ENCODE measurements at regions not wholly inside any gene's neighbourhood (a gene's known extent, or its start where the extent isn't known, plus 50 kb on each side); places are given as distances from the start of the nearest gene placed in this dataset.
"Not testable (repeated sequence)": the region's sequence is repeated elsewhere in the genome, so short reads cannot be mapped to it uniquely, and the experiment has no call there.

DNA sequence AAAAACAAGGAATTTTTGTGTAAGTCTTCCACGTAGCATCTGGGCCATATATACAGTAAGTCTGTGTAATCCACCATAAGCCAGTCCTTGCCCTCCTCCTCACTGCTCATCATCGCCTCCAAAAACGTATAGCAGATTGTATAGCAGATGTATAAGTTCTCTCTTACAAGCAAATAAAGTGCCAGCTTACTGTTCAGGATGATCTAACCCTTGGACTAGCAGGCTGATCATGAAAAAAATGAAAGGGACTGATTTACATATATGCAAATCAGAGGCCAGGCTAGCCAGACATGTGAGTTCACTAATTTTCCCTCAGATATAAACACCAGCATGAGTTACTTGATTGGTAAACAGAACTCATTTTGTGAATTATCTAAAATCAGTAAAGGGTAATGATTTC lies 171.5 kb downstream of the LY86 start:
- intact Hi-C loops (cut with DNase I, micrococcal nuclease), result no loop called here
- no peaks in the 10 kb centered on the region for H3K9me3 ChIP-seq
- no peak for DNase-seq
- H3K4me3 ChIP-seq, result no peak overlapping the region
- H3K36me3 ChIP-seq (ENCODE audit: low read depth), result no peaks in the 10 kb centered on the region
- TF ChIP-seq CTCF (IDR thresholded peaks at IDR 0.05), result no peak
- ATAC-seq, result no peak
- H3K4me1 ChIP-seq (ENCODE audit: low read depth), result peaks cover 12% of the 10 kb centered on the region

DNA sequence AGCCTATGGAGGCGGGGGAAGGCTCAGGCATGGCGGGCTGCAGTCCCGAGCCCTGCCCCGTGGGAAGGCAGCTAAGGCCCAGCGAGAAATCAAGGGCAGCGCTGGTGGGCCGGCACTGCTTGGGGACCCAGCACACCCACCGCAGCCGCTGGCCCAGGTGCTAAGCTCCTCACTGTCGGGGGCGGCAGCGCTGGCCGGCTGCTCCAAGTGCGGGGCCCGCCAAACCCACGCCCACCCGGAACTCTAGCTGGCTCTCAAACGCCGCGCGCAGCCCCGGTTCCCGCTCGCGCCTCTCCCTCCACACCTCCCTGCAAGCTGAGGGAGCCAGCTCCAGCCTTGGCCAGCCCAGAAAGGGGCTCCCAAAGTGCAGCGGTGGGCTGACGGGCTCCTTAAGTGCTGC lies 174.0 kb downstream of the LY86 start:
- intact Hi-C loops (cut with DNase I, micrococcal nuclease); ATAC-seq; H3K36me3 ChIP-seq (ENCODE audit: low read depth); H3K4me3 ChIP-seq; H3K9me3 ChIP-seq; DNase-seq: not testable (repeated sequence)
- H3K4me1 ChIP-seq (ENCODE audit: low read depth), result peaks cover 12% of the 10 kb centered on the region

GRCh38 chr6:6764764-6765434 lies 176.4 kb downstream of the LY86 start:
- no peak for TF ChIP-seq CTCF (IDR thresholded peaks at IDR 0.05)
- intact Hi-C loops (cut with DNase I, micrococcal nuclease), result no loop called here
- Histone ChIP-seq H3K4me1 (ENCODE audit: low read depth) (no peaks in the 10 kb centered on the region), H3K36me3 (ENCODE audit: low read depth) (no peaks in the 10 kb centered on the region), H3K9me3 (no peaks in the 10 kb centered on the region), H3K4me3 (no peak overlapping the region)
- DNase-seq (no peak), ATAC-seq (no peak)

DNA sequence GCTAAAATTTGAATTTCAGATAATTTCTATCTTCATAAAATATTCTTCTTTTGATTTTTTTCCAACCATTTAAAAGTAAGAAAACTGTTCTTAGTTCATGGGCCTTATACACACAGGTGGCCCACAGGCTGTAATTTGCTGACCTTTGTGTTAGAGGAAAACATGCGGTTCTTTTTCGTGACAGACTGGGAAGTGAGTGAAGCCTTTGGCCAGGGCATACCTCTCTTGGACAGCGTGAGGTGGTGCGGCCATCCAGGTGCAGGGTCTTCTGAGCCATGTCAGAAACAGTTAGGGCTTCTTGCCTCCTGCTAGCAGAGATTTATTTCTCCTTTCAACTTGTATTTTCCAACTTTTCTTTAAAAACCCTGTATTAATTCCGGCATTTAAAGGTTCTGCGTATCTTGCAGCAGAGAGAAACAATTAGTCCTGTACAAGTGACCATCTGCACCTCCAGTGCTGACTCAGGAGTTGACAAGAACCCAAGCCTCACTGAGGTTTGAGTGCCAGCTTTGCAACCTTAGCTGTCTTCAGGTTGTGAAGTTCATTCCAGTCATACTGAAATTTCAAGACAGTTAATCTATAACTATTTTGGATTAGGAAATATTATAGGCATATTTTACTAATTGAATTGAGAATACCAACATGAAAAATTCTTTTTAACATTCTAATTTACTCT lies 177.8 kb downstream of the LY86 start:
- H3K9me3 ChIP-seq, result no peaks in the 10 kb centered on the region
- no peaks in the 10 kb centered on the region for H3K36me3 ChIP-seq (ENCODE audit: low read depth)
- H3K4me1 ChIP-seq (ENCODE audit: low read depth), result no peaks in the 10 kb centered on the region
- no peak for DNase-seq
- TF ChIP-seq CTCF (IDR thresholded peaks at IDR 0.05), result no peak
- no peak overlapping the region for H3K4me3 ChIP-seq
- ATAC-seq, result no peak
- intact Hi-C loops (cut with DNase I, micrococcal nuclease), result no loop called here

GRCh38 chr6:6769466-6769865 lies 180.9 kb downstream of the LY86 start:
- intact Hi-C loops (cut with DNase I, micrococcal nuclease), result no loop called here
- H3K4me3 ChIP-seq, result no peak overlapping the region
- ATAC-seq (no peak), DNase-seq (no peak)
- no peaks in the 10 kb centered on the region for H3K9me3 ChIP-seq
- no peaks in the 10 kb centered on the region for H3K36me3 ChIP-seq (ENCODE audit: low read depth)
- no peak for TF ChIP-seq CTCF (IDR thresholded peaks at IDR 0.05)
- no peaks in the 10 kb centered on the region for H3K4me1 ChIP-seq (ENCODE audit: low read depth)

DNA sequence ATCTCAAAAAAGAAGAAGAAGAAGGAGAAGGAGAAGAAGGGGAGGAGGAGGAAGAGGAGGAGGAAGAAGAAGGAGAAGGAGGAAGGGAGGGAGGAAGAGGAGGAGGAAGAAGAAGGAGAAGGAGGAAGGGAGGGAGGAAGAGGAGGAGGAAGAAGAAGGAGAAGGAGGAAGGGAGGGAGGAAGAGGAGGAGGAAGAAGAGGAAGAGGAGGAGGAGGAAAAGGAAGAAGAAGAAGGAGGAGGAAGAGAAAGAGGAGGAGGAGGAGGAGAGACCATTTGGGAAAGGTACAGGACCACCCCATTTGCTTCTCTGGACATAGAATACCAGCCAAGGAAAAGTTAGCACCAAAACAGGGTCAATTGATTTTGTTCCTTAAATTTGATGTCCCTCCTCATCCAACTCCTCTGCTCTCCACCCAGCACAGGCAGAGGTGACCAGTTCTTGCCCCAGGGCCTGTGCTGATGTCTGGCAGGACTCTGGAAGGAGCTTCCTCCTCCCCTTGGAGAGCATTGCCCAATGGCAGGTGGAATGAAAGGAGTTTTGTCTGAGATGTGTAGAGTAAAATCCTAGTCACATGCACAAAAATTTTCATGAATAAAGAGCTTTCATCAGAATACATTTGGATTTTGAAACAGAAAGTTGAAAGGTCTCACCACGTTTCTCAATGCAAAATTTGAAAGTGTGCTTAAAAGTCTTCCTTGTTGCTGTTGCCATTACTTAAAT lies 182.9 kb downstream of the LY86 start:
- H3K9me3 ChIP-seq, result no peaks in the 10 kb centered on the region
- no peaks in the 10 kb centered on the region for H3K36me3 ChIP-seq (ENCODE audit: low read depth)
- intact Hi-C loops (cut with DNase I, micrococcal nuclease), result no loop called here
- no peak overlapping the region for H3K4me3 ChIP-seq
- no peak for DNase-seq
- ATAC-seq, result no peak
- TF ChIP-seq CTCF (IDR thresholded peaks at IDR 0.05), result no peak
- H3K4me1 ChIP-seq (ENCODE audit: low read depth), result no peaks in the 10 kb centered on the region
